Fibroblast of skin of scalp (primary cell): ENCODE measurements at regions not wholly inside any gene's neighbourhood (a gene's known extent, or its start where the extent isn't known, plus 50 kb on each side); places are given as distances from the start of the nearest gene placed in this dataset.

Experiments used
- DNase-seq: peaks from one replicate; pipeline ENCODE4 v3.0.0-alpha.2; 2013

GRCh38 chr2:11103984-11104793 lies 51.1 kb upstream of the SLC66A3 start:
- DNase-seq, result no peak

- DNase-seq, result no peak
These were observed 50.2 kb upstream of the SLC66A3 start for GRCh38 chr2:11104794-11105660.
